Adrenal gland (tissue), 9 donors: ENCODE measurements at regions not wholly inside any gene's neighbourhood (a gene's known extent, or its start where the extent isn't known, plus 50 kb on each side); places are given as distances from the start of the nearest gene placed in this dataset.
"Not testable (repeated sequence)": the region's sequence is repeated elsewhere in the genome, so short reads cannot be mapped to it uniquely, and the experiment has no call there.

Experiments used
- DNase-seq, 7 donors: peaks; one replicate each; pipeline ENCODE4 v3.0.0-alpha.2; 2019 to 2020
- H3K27ac ChIP-seq, 5 donors: fragments of 200-600 bp; sonication (generic) in 4 of 5; 1 replicate in 3 of 5; 2 replicates in 2 of 5; pipeline versions ENCODE4 v1.5.1 to v1.8.0; 2016 to 2020; ENCODE audit warnings: mild to moderate bottlenecking in 1 of 5
- H3K27me3 ChIP-seq: fragments of 200-600 bp; 2 replicates; pipeline ENCODE4 v1.8.0; 2021
- H3K36me3 ChIP-seq, 2 donors: fragments of 200-600 bp; replicated peaks in 1 of 2; 1 replicate in 1 of 2; 2 replicates in 1 of 2; pipeline versions ENCODE4 v1.5.1 to v1.8.0; 2018 to 2022
- H3K4me1 ChIP-seq, 2 donors: fragments of 200-600 bp; replicated peaks in 1 of 2; 1 replicate in 1 of 2; 2 replicates in 1 of 2; pipeline versions ENCODE4 v1.5.1 to v1.8.0; 2018 to 2021
- H3K4me3 ChIP-seq, 4 donors: fragments of 200-600 bp; sonication (generic) in 3 of 4; one replicate each; pipeline ENCODE4 v1.5.1; 2016 to 2018
- H3K9me3 ChIP-seq, 3 donors: fragments of 200-600 bp; sonication (generic) in 1 of 3; replicated peaks in 1 of 3; 1 replicate in 2 of 3; 2 replicates in 1 of 3; pipeline versions ENCODE4 v1.5.1 to v1.8.0; 2016 to 2021
- POLR2A ChIP-seq, 2 donors: fragments of 450-650 bp; IDR thresholded peaks; one replicate each; pipeline ENCODE4 v1.6.1; 2017; ENCODE audit warnings: antibody characterized with exemption in 2 of 2, mild to moderate bottlenecking in 2 of 2, moderate library complexity in 1 of 2
- WGBS, 4 donors: extraction: QIAGEN DNeasy Blood & Tissue Kit in 2 of 4; methylation state at CpG; one replicate each; pipeline versions ENCODE4 v1.1.5 to v1.1.7; 2013 to 2017; 5-methylcytosine and 5-hydroxymethylcytosine counted together
- intact Hi-C, 2 donors: fragments of 100-400 bp; cut with DNase I; formaldehyde crosslinking; loops; one replicate each; pipeline versions ENCODE4 v1.14.1 to v1.15.0; 2022 to 2023
- TF ChIP-seq, protein P1 (sequence below), 6 experiments: fragments of 450-650 bp in 4 of 6; fragments of 200-600 bp in 2 of 6; sonication (generic) in 1 of 6; IDR thresholded peaks; 1 replicate in 5 of 6; 2 replicates in 1 of 6; pipeline versions ENCODE4 v1.5.1 to v1.8.0; 2016 to 2021; ENCODE audit warnings: antibody characterized with exemption in 6 of 6, mild to moderate bottlenecking in 2 of 6, moderate library complexity in 1 of 6
- donor health status: healthy with polysubstance abuse.
- donor health status: Bipolar disorder and iron deficiency.
- donor health status: DM: yes; HTN: yes; CAD: no.
- donor health status: DM: no; HTN: no; CAD: no.
- donor health status: DM: no; HTN: no; CAD: no.

- TF ChIP-seq POLR2A (IDR thresholded peaks at IDR 0.05) = no peak
- TF ChIP-seq, protein P1, sequence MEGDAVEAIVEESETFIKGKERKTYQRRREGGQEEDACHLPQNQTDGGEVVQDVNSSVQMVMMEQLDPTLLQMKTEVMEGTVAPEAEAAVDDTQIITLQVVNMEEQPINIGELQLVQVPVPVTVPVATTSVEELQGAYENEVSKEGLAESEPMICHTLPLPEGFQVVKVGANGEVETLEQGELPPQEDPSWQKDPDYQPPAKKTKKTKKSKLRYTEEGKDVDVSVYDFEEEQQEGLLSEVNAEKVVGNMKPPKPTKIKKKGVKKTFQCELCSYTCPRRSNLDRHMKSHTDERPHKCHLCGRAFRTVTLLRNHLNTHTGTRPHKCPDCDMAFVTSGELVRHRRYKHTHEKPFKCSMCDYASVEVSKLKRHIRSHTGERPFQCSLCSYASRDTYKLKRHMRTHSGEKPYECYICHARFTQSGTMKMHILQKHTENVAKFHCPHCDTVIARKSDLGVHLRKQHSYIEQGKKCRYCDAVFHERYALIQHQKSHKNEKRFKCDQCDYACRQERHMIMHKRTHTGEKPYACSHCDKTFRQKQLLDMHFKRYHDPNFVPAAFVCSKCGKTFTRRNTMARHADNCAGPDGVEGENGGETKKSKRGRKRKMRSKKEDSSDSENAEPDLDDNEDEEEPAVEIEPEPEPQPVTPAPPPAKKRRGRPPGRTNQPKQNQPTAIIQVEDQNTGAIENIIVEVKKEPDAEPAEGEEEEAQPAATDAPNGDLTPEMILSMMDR (IDR thresholded peaks at IDR 0.05) = no peak
- whole genome bisulfite sequencing, 4 donors = 85 to 92% (median 90%) methylated on average over 2 of the region's 2 CpGs
- intact Hi-C loops = no loop called here
Observed at GRCh38 chr6:137303441-137303840, 84.3 kb upstream of the IFNGR1 start.

GRCh38 chr6:137299681-137300080, 80.5 kb upstream of the IFNGR1 start:
- no peak for DNase-seq
- no peaks in the 10 kb centered on the region for H3K9me3 ChIP-seq
- TF ChIP-seq, protein P1 (IDR thresholded peaks at IDR 0.05) = no peak
- no peak for TF ChIP-seq POLR2A (IDR thresholded peaks at IDR 0.05)
- H3K4me3 ChIP-seq = no peak overlapping the region
- no peaks in the 10 kb centered on the region for H3K27me3 ChIP-seq
- H3K4me1 ChIP-seq = peaks cover 0 to 3% of the 10 kb centered on the region in 2 donors
- WGBS, 4 donors = 52 to 67% (median 65%) methylated on average over 3 of the region's 3 CpGs
- intact Hi-C loops = no loop called here
- no peak overlapping the region for H3K27ac ChIP-seq
- H3K36me3 ChIP-seq = no peaks in the 10 kb centered on the region

More at GRCh38 chr6:137303441-137303840, 84.3 kb upstream of the IFNGR1 start:
- H3K9me3 ChIP-seq = no peaks in the 10 kb centered on the region
- no peak overlapping the region for H3K27ac ChIP-seq
- peaks cover 0 to 3% of the 10 kb centered on the region in 2 donors for H3K4me1 ChIP-seq
- no peaks in the 10 kb centered on the region for H3K36me3 ChIP-seq
- no peak for DNase-seq
- H3K4me3 ChIP-seq = no peak overlapping the region
- H3K27me3 ChIP-seq = no peaks in the 10 kb centered on the region

GRCh38 chr6:137297887-137298286, 78.7 kb upstream of the IFNGR1 start:
- Histone ChIP-seq H3K27ac (no peak overlapping the region), H3K4me1 (peaks cover 0 to 3% of the 10 kb centered on the region in 2 donors), H3K27me3 (no peaks in the 10 kb centered on the region), H3K4me3 (no peak overlapping the region), H3K9me3 (no peaks in the 10 kb centered on the region), H3K36me3 (no peaks in the 10 kb centered on the region)
- no peak for TF ChIP-seq POLR2A (IDR thresholded peaks at IDR 0.05)
- TF ChIP-seq, protein P1 (IDR thresholded peaks at IDR 0.05) = no peak
- intact Hi-C loops = no loop called here
- DNase-seq = peak in 5 of 7 donors; percentile 16 to 55 (median 32)
- WGBS, 4 donors = 35 to 58% (median 39%) methylated on average over 5 of the region's 5 CpGs

GRCh38 chr6:137292326-137292725, 73.1 kb upstream of the IFNGR1 start:
- H3K36me3 ChIP-seq = not testable (repeated sequence)

DNA sequence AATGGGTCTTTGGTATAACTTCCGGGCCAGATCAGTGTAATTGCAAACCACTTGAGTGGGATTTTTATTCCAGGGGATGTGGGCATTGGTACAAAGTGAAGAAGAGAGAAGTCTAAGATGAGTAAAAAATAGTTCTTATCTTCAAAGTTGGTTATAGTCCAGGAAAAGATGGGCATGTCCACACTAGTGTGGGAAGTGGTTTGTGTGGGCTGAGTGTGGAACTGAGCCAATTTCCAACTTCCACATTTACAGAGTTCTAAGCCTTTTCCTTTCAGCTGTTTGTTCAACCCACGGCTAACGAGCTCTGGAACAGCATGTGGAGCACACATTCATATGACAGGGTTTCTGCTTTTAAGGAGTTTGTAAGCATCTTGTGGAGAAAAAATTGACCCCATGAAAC, 72.3 kb upstream of the IFNGR1 start:
- intact Hi-C loops = no loop called here
- Histone ChIP-seq H3K27me3 (no peaks in the 10 kb centered on the region), H3K4me3 (no peak overlapping the region), H3K4me1 (no peaks in the 10 kb centered on the region), H3K27ac (no peak overlapping the region), H3K9me3 (no peaks in the 10 kb centered on the region), H3K36me3 (no peaks in the 10 kb centered on the region)
- WGBS, 4 donors = 40 to 58% (median 54%) methylated on average over 3 of the region's 3 CpGs
- TF ChIP-seq, protein P1 (IDR thresholded peaks at IDR 0.05) = no peak
- no peak for TF ChIP-seq POLR2A (IDR thresholded peaks at IDR 0.05)
- peak; percentile 23 to 72 (median 44) for DNase-seq

More at GRCh38 chr6:137292326-137292725, 73.1 kb upstream of the IFNGR1 start:
- H3K27ac ChIP-seq, H3K4me3 ChIP-seq, DNase-seq, H3K27me3 ChIP-seq, intact Hi-C loops, H3K9me3 ChIP-seq, H3K4me1 ChIP-seq: not testable (repeated sequence)
- 66 to 76% (median 72%) methylated on average over 3 of the region's 3 CpGs for WGBS, 4 donors
